ENCODE measurements at regions not wholly inside any gene's neighbourhood (a gene's known extent, or its start where the extent isn't known, plus 50 kb on each side); places are given as distances from the start of the nearest gene placed in this dataset.

GRCh38 chr4:72679666-72680065 is 110.6 kb upstream of the ADAMTS3 start:
- no peak overlapping the region for H3K56ac ChIP-seq (ENCODE audit: insufficient read length, low read depth, low read length)
- no peaks in the 10 kb centered on the region for H3K79me1 ChIP-seq (ENCODE audit: insufficient read depth, low read depth, low read length, poor library complexity, severe bottlenecking)
- H3K18ac ChIP-seq (ENCODE audit: insufficient read length, low read depth, low read length), result no peak overlapping the region
- no peak overlapping the region for H2BK15ac ChIP-seq (ENCODE audit: low read depth, low read length)
- H2BK12ac ChIP-seq (ENCODE audit: insufficient read length, low read depth, low read length), result no peak overlapping the region
- no peak overlapping the region for H2BK5ac ChIP-seq (ENCODE audit: insufficient read length, low read length)
- H3K14ac ChIP-seq (ENCODE audit: insufficient read depth, low read length), result 0 out of 2 replicates have a peak overlapping the region, but pooled peaks have one; percentile 20
- Mint-ChIP-seq H3K27me3 (ENCODE audit: low read depth) (peaks cover 1% of the 10 kb centered on the region; the same call in 1 of the 2 replicates), H3K9me3 (peaks cover 7 to 12% of the 10 kb centered on the region in 2 experiments; a peak in 3 of 5 replicates), H3K27ac (no peak overlapping the region), H3K36me3 (ENCODE audit: insufficient read depth in 1 of 3, low read depth in 3 of 3) (peaks cover 0 to 2% (median 0%) of the 10 kb centered on the region in 3 experiments; a peak in 1 of 7 replicates), H3K4me1 (peaks cover 3 to 4% of the 10 kb centered on the region in 2 experiments; a peak in 3 of 4 replicates), H3K4me3 (no peak overlapping the region)
- H3K4me2 ChIP-seq (ENCODE audit: insufficient read depth, insufficient read length, low read length), result no peak overlapping the region
- H4K8ac ChIP-seq (replicated peaks; ENCODE audit: insufficient read length, low read depth, low read length), result no peak overlapping the region
- no peaks in the 10 kb centered on the region for H3K27me3 ChIP-seq (ENCODE audit: insufficient read depth, low read length)
- no CpG with 5 or more reads among the region's 2 CpGs for WGBS (ENCODE audit: extremely low coverage, insufficient read length, low lambda C conversion rate)
- H4K20me1 ChIP-seq (ENCODE audit: control insufficient read depth, insufficient read depth, insufficient read length), result no peaks in the 10 kb centered on the region
- no peak overlapping the region for H2BK120ac ChIP-seq (ENCODE audit: low read depth, low read length, poor library complexity, severe bottlenecking)
- no peak overlapping the region for H2AK5ac ChIP-seq (ENCODE audit: insufficient read length, low read length)
- peak; percentile 73 for DNase-seq
- TF ChIP-seq CTCF (conservative IDR thresholded peaks at IDR 0.05), result no peak
- H3K79me2 ChIP-seq (ENCODE audit: insufficient read depth, low read length), result no peaks in the 10 kb centered on the region
- H4K5ac ChIP-seq (ENCODE audit: insufficient read length, low read depth, low read length), result no peak overlapping the region
- H3K4ac ChIP-seq (ENCODE audit: low read depth, low read length), result no peak overlapping the region
- no peak overlapping the region for H4K91ac ChIP-seq (ENCODE audit: insufficient read length, low read depth, low read length)
- H3K27ac ChIP-seq (ENCODE audit: insufficient read length, low read depth, low read length), result no peak overlapping the region
- H2BK20ac ChIP-seq (ENCODE audit: low read depth, low read length, poor library complexity, severe bottlenecking), result no peak overlapping the region
- no peaks in the 10 kb centered on the region for H3K9me3 ChIP-seq (ENCODE audit: control insufficient read depth, low read depth, low read length)
- peaks cover 2% of the 10 kb centered on the region; the same call in 1 of the 2 replicates for H3K4me1 ChIP-seq (ENCODE audit: insufficient read depth, low read length)
- no peak overlapping the region for H3K23ac ChIP-seq (ENCODE audit: insufficient read length, low read depth, low read length)
- H3K23me2 ChIP-seq (ENCODE audit: insufficient read length, low read depth, low read length, poor library complexity, severe bottlenecking), result no peaks in the 10 kb centered on the region
- no peak overlapping the region for H2AFZ ChIP-seq (ENCODE audit: low read length)
- H3T11ph ChIP-seq (ENCODE audit: low read length), result no peak overlapping the region
- no peak overlapping the region for H3K9ac ChIP-seq (ENCODE audit: extremely low read depth, insufficient read length, low read length)

Measured in H9 (cell line).